Skin of body (tissue), 1 donor: ENCODE measurements at regions not wholly inside any gene's neighbourhood (a gene's known extent, or its start where the extent isn't known, plus 50 kb on each side); places are given as distances from the start of the nearest gene placed in this dataset.
A peak's percentile ranks its signal among the peaks of the same experiment; 100 is the strongest.

Source experiments
- DNase-seq: peaks from one replicate; lab custom pipeline; 2025; lab: John Stamatoyannopoulos, UW

- no peak for DNase-seq
Measured at GRCh38 chr2:8584174-8585066, 97.4 kb upstream of the ID2 start.

- no peak for DNase-seq
Measured at GRCh38 chr2:8586457-8587051, 95.3 kb upstream of the ID2 start.

GRCh38 chr2:8587251-8587791 lies 94.5 kb upstream of the ID2 start:
- DNase-seq, result no peak

DNA sequence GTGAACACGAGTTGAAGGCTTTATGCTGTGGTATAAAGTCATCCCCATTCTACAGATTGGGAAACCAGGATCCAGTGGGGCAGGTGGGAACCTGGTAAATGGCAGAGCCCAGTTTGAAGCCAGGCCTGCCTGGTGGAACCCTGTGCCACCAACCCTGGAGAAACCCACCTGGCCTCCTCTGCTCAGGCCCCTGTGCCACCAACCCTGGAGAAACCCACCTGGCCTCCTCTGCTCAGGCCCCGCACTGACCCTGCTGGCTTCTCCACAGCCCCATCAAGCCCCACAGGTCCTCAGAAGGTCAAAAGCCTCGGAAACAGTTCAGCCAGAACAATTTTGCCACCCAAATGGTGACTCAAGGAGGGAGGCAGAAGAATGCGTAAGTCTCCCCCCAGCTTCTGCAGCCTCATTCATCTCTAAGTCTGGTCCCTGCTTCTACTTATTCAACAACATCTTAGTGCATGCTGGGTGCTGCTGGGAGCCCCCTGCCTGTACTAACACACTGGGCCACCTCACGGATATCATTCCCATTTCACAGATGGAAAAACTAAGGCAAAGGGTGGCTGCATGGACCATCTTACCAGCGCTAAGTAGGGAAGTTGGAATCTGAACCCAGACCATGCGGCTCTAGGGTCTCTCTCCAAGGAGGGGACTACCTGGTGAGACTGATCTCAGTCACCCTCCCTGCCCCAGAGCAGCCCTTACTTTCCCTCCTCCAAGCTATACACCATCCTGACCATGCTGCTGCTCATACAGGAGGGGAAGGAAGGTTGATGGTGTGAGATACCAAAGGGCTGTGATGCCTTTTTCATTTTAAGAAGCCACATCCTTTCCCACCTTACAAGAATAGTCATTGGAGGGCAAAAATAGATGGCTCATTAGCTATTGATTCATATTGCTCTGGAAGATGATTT lies 93.7 kb upstream of the ID2 start:
- no peak for DNase-seq

- DNase-seq, result no peak
Measured at GRCh38 chr2:8588831-8589191, 93.0 kb upstream of the ID2 start.

GRCh38 chr2:8589721-8590120 lies 92.1 kb upstream of the ID2 start:
- DNase-seq, result no peak

DNA sequence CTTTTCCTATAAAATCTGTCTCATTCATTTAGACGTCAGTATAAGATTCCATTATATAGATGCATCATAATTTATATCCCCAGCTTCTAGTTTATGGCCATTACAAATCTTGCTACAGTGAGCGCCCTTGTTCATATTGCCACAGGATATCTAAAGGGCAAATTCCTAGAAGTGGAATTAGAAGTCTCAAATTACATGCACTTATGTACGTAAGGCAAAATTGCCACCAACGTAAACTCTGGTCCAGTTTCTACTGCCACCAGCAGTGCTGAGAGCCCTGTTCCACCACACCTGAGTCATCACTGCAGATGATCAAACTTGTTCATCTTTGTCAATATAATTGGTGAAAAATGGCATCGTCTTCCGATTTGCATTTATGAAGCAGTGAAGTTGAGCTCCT lies 90.9 kb upstream of the ID2 start:
- no peak for DNase-seq

DNA sequence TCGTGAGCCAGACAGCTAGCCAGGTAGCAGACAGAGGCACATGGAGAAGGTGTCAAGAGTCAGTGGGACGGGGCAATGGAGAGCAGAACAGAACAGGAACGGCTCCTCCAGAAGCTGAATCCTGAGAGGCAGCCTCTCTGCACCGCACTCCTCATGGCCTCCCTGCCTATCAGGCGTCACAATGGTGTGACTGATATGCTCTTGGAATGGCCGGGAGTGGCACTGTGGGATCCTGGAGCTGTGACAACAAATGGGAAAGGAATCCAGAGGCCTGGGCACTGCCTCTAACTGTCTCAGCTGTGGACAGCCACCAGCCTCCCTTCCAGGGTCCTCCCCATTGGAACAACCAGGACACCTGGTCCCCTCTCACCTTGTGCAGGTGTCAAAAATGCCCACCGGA lies 89.1 kb upstream of the ID2 start:
- no peak for DNase-seq

DNA sequence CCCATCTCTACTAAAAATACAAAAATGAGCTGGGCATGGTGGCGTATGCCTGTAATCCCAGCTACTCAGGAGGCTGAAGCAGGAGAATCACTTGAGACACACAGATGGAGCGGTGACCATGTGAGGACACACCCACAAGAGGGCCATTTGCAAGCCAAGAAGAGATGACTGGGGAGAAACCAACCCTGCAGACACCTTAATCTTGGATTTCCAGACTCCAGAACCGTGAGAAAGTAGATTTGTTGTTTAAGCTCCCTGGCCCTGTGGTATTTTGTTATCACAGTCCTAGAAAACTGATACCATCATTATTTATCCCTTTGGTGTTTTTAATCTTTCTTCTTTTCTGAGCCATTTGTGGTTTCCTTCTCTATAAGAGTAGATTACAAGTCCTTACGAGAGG lies 88.6 kb upstream of the ID2 start:
- no peak for DNase-seq

DNA sequence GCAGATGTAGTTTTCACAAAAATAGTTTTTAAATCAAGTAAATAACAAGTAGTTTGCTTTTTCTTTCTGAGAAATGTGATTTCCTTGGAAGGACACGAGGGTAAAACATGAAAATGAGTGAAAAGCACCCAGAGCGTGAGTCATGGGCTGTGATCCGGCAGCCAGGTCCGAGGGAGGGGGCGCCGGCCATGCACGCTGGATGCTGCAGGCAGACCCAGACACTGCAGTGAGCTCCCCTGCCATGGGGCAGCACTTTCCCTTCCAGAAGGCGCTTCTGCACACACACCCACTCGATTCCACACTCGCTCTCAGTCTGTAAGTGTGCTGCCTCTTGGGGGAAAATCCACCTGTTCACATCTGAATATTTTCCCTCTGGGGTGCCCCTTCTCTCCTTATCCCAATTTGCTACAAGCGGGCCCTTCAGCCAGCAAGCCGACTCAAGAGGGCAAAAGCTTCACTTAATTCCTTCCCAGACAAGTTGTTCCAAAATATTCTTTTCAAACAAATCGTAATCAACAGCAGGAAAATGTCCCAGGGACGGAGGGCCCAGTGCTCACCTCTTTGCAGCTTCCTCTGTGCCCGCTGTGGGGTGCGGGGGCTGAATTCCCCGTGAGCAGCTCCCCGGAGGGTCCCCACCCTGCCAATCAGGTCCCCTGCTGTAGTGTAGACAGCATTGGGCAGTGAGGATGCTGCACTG lies 87.0 kb upstream of the ID2 start:
- DNase-seq, result no peak

GRCh38 chr2:8595428-8595805 lies 86.4 kb upstream of the ID2 start:
- DNase-seq, result no peak

DNA sequence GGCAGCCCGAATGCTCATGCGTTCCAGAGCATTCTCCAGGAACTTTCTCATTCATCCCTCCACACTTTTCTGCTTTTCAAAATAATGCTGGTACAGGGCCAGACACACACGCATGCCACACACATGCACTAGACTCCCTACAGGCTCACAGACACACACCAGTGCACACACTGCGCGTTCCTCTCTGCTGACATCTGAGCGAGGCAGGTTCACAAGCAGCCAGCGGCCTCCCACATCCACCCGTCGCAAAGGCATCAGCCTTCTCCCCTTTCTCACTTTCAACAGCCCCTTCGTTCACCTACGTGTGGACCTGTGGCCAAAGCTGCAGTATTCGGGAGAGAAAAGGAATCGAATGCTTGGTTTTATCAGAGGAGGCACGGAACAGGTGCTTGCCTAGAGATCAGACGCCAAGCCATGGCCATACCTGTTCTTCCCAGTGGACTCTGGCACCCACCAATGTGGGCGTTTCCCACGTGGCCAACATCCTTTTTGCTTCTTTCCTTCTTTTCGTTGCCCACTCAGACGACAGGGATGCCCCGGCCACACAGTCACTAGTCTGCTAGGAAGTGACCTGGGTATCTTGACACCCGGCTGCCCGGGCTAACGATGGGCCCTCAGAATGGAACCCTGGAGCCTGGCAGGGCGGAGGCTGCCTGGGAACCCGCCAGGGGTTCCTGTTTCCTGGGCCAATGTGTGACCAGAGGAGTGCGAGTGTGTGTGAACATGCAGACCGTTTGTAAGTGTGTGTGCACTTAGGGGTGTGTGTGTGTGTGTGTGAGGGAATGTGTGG lies 85.8 kb upstream of the ID2 start:
- no peak for DNase-seq

DNA sequence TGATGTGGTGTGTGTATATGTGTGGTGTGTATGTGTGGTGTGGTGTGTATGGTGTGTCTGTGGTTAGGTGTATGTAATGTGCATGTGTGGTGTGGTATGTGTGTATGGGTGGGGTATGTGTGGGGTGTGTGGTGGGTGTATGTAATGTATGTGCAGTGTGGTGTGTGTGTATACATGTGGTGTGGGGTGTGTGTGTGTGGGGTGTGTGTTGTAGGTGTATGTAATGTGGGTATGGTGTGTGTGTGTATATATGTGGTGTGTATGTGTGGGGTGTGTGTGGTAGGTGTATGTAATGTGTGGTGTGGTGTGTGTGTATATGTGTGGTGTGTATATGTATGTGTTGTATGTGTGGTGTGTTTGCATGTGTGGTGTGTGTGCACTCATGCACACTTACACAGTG lies 84.8 kb upstream of the ID2 start:
- DNase-seq, result no peak

GRCh38 chr2:8597559-8598225 lies 84.2 kb upstream of the ID2 start:
- no peak for DNase-seq

- DNase-seq, result no peak
Measured at GRCh38 chr2:8598295-8599165, 83.3 kb upstream of the ID2 start.

DNA sequence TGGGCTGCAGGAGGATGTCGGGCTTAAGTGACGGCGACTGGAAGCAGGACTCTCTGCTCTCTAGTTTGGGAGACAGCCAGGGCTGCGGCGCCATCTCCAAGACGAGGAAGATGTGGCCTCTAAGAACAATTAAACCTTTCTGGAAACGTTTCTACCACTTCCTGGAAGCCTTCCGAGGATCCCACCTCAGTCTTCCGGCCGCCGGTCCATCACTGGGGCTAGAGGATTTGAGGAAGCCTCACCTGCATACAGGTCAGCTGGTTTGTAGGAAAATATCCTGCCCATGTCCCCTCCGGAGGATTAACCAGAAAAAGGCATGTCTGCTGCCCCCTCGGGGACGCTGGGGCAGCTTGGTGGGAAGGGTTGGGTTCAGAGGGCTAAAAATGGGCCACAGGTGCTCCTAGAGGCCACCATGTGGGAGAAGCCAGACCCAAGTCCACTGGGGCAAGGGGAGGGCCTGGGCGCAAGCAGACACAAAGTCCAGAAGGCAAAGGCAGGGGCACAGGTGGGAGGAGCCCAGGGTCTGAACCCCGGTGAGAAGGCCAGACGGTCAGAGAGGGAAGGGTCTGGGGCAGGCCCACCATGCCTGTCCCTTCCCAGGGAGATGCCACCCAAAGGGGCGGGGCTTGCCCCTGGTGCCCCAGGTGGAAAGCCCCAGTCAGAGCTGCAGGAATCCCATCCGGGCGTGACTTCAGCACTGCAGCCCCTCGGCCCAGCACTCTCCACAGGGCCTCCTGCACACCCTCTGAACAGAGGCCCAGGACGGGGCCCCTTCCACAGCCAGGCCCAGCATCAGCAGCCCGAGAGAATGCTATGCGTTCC lies 82.2 kb upstream of the ID2 start:
- no peak for DNase-seq

DNA sequence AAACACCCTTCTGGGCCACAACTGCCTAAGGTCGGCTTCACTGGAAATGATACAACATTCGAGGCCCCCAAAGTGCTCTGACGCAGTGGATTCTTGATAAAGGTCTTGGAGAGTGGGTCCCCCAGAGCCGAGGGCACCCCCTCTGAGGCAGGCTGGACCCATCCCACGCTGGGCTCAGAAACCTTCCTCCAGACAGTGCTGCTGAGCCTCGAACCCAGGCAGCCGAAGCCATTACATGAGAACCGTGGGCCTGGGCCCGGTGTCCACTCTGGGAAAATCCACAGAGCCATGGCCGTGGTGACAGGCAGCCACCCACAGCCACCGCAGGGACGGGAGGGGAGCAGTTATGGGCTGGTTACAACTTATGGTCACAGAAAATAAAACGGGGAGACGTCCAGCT lies 81.4 kb upstream of the ID2 start:
- DNase-seq, result no peak

DNA sequence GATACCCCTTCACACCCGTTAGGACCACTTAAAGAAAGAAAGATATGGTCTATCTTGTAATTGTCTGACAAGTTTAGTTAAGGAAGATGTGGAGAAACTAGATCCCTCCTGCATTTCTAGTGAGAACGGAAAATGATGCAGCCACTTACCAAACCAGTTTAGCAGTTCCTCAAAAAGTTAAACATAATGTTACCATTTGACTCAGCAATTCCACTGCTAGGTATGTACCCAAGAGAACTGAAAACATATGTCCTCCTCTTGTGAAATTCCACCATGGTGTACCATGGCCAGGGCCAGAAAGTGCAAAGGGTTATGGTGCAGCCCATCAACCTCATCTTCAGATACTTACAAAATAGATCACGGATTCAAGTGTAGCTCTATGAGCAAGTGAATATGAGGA lies 79.0 kb upstream of the ID2 start:
- DNase-seq, result peak; percentile 28
